ENCODE measurements at regions not wholly inside any gene's neighbourhood (a gene's known extent, or its start where the extent isn't known, plus 50 kb on each side); places are given as distances from the start of the nearest gene placed in this dataset.

DNA sequence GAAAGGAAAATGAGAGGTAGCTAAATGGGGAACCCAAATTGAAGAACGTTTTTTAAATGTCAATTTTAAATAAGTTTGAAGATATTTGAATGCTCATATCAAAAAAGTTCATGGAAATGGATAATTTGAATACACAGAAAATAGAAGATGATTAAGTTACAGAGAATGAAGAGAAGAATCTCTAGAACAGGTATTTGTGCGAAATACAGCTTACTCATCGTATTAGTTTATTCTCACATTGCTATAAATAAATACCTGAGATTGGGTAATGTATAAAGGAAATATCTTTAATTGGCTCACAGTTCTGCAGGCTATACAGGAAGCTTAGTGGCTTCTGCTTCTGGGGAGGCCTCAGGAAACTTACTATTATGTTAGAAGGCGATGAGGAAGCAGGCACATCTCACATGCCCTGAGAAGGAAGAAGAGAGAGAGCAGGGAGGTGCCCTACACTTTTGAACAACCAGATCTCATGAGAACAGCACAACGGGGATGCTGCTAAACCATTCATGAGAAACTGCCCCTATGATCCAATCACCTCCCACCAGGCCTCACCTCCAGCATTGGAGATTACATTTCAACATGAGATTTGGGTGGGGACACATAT, 89.7 kb upstream of the DTNA start:
- FAIRE-seq = no peak
- 22% methylated on average over 5 of the region's 5 CpGs for WGBS (ENCODE audit: insufficient coverage, insufficient replicate concordance, low lambda C conversion rate, missing lambda C conversion rate)

DNA sequence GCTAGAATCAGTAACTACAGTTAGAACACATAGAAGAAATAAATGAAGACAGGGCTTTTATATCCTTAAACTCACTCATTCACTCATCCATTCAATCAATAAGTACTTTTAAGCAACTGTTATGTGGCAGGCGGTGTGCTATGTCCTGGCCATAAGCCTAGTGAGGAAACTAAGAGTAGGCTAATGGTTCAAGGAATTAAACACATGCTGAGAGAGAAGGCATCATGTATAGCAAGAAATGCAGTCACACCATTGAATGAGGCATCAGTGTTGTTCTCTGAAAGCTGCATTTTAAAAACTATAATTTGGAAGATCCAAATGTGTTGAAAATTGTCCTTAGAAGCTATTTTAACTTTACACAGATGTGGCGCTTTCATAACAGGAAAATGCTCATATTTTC, 86.5 kb upstream of the DTNA start:
- no peak for FAIRE-seq
- H3K79me2 ChIP-seq (ENCODE audit: control insufficient read depth, insufficient read depth, low read length) = no peaks in the 10 kb centered on the region
- intact Hi-C loops (cut with micrococcal nuclease; ENCODE audit: unreplicated experiment) = no loop called here
- POLR2A ChIA-PET = interaction anchor here (0.6 kb wide), 1 partner anchor 113 kb away, joined by 3 read pairs; no protein-coding TSS in a partner anchor
- no peak for DNase-seq (ENCODE audit: low read depth, low spot score)
- no peak overlapping the region for H3K4me3 ChIP-seq
- no TSS peak for BruUV-seq (replicated peaks)
- no peak for ATAC-seq
- H3K27me3 ChIP-seq (replicated peaks in 1 of 2; ENCODE audit: control insufficient read depth in 2 of 2, insufficient read depth in 2 of 2, low read length in 1 of 2) = no peaks in the 10 kb centered on the region
- H3K9ac ChIP-seq (ENCODE audit: control insufficient read depth, insufficient read depth, low read length) = no peak overlapping the region
- in situ Hi-C loops (cut with MboI) = no loop called here
- CTCF ChIA-PET = no interaction called here
- no peaks in the 10 kb centered on the region for H4K20me1 ChIP-seq (ENCODE audit: control insufficient read depth, insufficient read depth)
- no peaks in the 10 kb centered on the region for H3K36me3 ChIP-seq (ENCODE audit: control insufficient read depth in 2 of 2, insufficient read depth in 2 of 2, low read length in 1 of 2)
- H3K4me1 ChIP-seq (ENCODE audit: control insufficient read depth, insufficient read depth, low read length) = no peaks in the 10 kb centered on the region
- TF ChIP-seq KDM1A (IDR thresholded peaks at IDR 0.05; ENCODE audit: borderline replicate concordance) (no peak), PAX8 (IDR thresholded peaks at IDR 0.05) (no peak), SPI1 (IDR thresholded peaks at IDR 0.05; ENCODE audit: borderline replicate concordance, insufficient read depth, low read depth, low read length) (no peak), MEF2A (IDR thresholded peaks at IDR 0.05; ENCODE audit: insufficient read depth, low read depth, low read length) (no peak), FOS (IDR thresholded peaks at IDR 0.05; ENCODE audit: borderline replicate concordance, extremely low read depth, insufficient read length) (no peak), RAD21 (IDR thresholded peaks at IDR 0.05; ENCODE audit: insufficient read depth, low read depth, low read length) (no peak)
- TF ChIP-seq, protein P1, sequence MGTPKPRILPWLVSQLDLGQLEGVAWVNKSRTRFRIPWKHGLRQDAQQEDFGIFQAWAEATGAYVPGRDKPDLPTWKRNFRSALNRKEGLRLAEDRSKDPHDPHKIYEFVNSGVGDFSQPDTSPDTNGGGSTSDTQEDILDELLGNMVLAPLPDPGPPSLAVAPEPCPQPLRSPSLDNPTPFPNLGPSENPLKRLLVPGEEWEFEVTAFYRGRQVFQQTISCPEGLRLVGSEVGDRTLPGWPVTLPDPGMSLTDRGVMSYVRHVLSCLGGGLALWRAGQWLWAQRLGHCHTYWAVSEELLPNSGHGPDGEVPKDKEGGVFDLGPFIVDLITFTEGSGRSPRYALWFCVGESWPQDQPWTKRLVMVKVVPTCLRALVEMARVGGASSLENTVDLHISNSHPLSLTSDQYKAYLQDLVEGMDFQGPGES (IDR thresholded peaks at IDR 0.05) = no peak
- no peak overlapping the region for H3K27ac ChIP-seq (ENCODE audit: control insufficient read depth, insufficient read depth)
- no peak overlapping the region for H3K4me2 ChIP-seq (ENCODE audit: control insufficient read depth, insufficient read depth)
- 39% methylated on average over 2 of the region's 2 CpGs for WGBS (ENCODE audit: insufficient coverage, insufficient replicate concordance, low lambda C conversion rate, missing lambda C conversion rate)
- no peaks in the 10 kb centered on the region; the same call in 2 of the 3 replicates for H3K9me3 ChIP-seq (replicated peaks; ENCODE audit: control insufficient read depth, insufficient read depth, low read length)
- RAD21 ChIA-PET (ENCODE audit: unreplicated experiment) = no interaction called here
- SMC1A ChIA-PET (ENCODE audit: uncharacterized antibody, unreplicated experiment) = no interaction called here
- no peak overlapping the region for H2AFZ ChIP-seq (ENCODE audit: control insufficient read depth, low read depth, low read length)

More for the DNA sequence above, 89.7 kb upstream of the DTNA start:
- no peak overlapping the region for H3K4me2 ChIP-seq (ENCODE audit: control insufficient read depth, insufficient read depth)
- no peaks in the 10 kb centered on the region for H3K27me3 ChIP-seq (replicated peaks in 1 of 2; ENCODE audit: control insufficient read depth in 2 of 2, insufficient read depth in 2 of 2, low read length in 1 of 2)
- DNase-seq (ENCODE audit: low read depth, low spot score) (no peak), ATAC-seq (no peak)
- SMC1A ChIA-PET (ENCODE audit: uncharacterized antibody, unreplicated experiment) = interaction anchor here (0.9 kb wide), 1 partner anchor 10 kb away, joined by 3 read pairs; no protein-coding TSS in a partner anchor
- RAD21 ChIA-PET (ENCODE audit: unreplicated experiment) = no interaction called here
- POLR2A ChIA-PET = no interaction called here
- TF ChIP-seq PAX5 (IDR thresholded peaks at IDR 0.05; ENCODE audit: borderline replicate concordance, low read depth, low read length) (no peak), CHD2 (IDR thresholded peaks at IDR 0.05; ENCODE audit: borderline replicate concordance, low read depth, low read length) (no peak), EZH2 (IDR thresholded peaks at IDR 0.05; ENCODE audit: borderline replicate concordance, control insufficient read depth, low read depth, low read length) (no peak), RAD51 (IDR thresholded peaks at IDR 0.05) (no peak), RUNX3 (IDR thresholded peaks at IDR 0.05; ENCODE audit: low read length) (no peak), ZNF217 (IDR thresholded peaks at IDR 0.05) (no peak)
- TF ChIP-seq, protein P2, sequence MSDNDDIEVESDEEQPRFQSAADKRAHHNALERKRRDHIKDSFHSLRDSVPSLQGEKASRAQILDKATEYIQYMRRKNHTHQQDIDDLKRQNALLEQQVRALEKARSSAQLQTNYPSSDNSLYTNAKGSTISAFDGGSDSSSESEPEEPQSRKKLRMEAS (IDR thresholded peaks at IDR 0.05; ENCODE audit: low read depth, low read length) = no peak
- CTCF ChIA-PET = interaction anchor here (0.6 kb wide), 1 partner anchor 34 kb away, joined by 5 read pairs; no protein-coding TSS in a partner anchor
- H3K79me2 ChIP-seq (ENCODE audit: control insufficient read depth, insufficient read depth, low read length) = no peaks in the 10 kb centered on the region
- no peaks in the 10 kb centered on the region; the same call in 2 of the 3 replicates for H3K9me3 ChIP-seq (replicated peaks; ENCODE audit: control insufficient read depth, insufficient read depth, low read length)
- H3K9ac ChIP-seq (ENCODE audit: control insufficient read depth, insufficient read depth, low read length) = no peak overlapping the region
- intact Hi-C loops (cut with micrococcal nuclease; ENCODE audit: unreplicated experiment) = no loop called here
- H2AFZ ChIP-seq (ENCODE audit: control insufficient read depth, low read depth, low read length) = no peak overlapping the region
- BruUV-seq (replicated peaks) = no TSS peak
- H3K4me1 ChIP-seq (ENCODE audit: control insufficient read depth, insufficient read depth, low read length) = no peaks in the 10 kb centered on the region
- in situ Hi-C loops (cut with MboI) = no loop called here
- no peak overlapping the region for H3K27ac ChIP-seq (ENCODE audit: control insufficient read depth, insufficient read depth)
- no peaks in the 10 kb centered on the region for H4K20me1 ChIP-seq (ENCODE audit: control insufficient read depth, insufficient read depth)
- H3K36me3 ChIP-seq (ENCODE audit: control insufficient read depth in 2 of 2, insufficient read depth in 2 of 2, low read length in 1 of 2) = no peaks in the 10 kb centered on the region
- H3K4me3 ChIP-seq = no peak overlapping the region

Measured in GM12878 (cell line).